Panc1 (cell line): ENCODE measurements at regions not wholly inside any gene's neighbourhood (a gene's known extent, or its start where the extent isn't known, plus 50 kb on each side); places are given as distances from the start of the nearest gene placed in this dataset.
"Not testable (repeated sequence)": the region's sequence is repeated elsewhere in the genome, so short reads cannot be mapped to it uniquely, and the experiment has no call there.

Source experiments
- ATAC-seq: fragments of 200-7000 bp; cut with Tn5 transposase; 2 replicates; pipeline ENCODE4 v1.9.1; 2020; ENCODE audit warnings: mild to moderate bottlenecking, moderate library complexity
- BruUV-seq: library from RNA; stranded (reverse); fragments of 400-500 nt; replicated peaks from 2 replicates; lab custom pipeline; 2021; lab: Mats Ljungman, UMichigan
- CTCF ChIA-PET: fragments of 300-600 bp; sonication (Branson Sonifier 250); formaldehyde crosslinking; loops from one replicate; lab custom pipeline; 2022; ENCODE audit warnings: antibody characterized with exemption; lab: Charles Lee
- POLR2A ChIA-PET: fragments of 300-600 bp; sonication (Branson Sonifier 250); formaldehyde crosslinking; loops from one replicate; lab custom pipeline; 2022; ENCODE audit warnings: antibody characterized with exemption; lab: Charles Lee
- DNase-seq: peaks from one replicate; pipeline ENCODE4 v3.0.0-alpha.2; 2010; ENCODE audit warnings: low read depth, low spot score
- H3K27ac ChIP-seq: 2 replicates; pipeline ENCODE4 v1.5.1; 2011; ENCODE audit warnings: mild to moderate bottlenecking, low read length, inconsistent platforms
- H3K27me3 ChIP-seq: fragments of 200-500 bp; sonication (Bioruptor generic); 2 replicates; pipeline ENCODE4 v1.6.0; 2014; ENCODE audit warnings: low read length, inconsistent platforms; ENCODE audit not compliant: control insufficient read depth, insufficient read depth
- H3K36me3 ChIP-seq: fragments of 200-500 bp; sonication (Bioruptor generic); 2 replicates; pipeline ENCODE4 v1.5.1; 2014; ENCODE audit warnings: inconsistent platforms, mild to moderate bottlenecking, low read length, moderate library complexity; ENCODE audit not compliant: control insufficient read depth, insufficient read depth
- H3K4me1 ChIP-seq: 2 replicates; pipeline ENCODE4 v1.5.1; 2011; ENCODE audit warnings: inconsistent platforms, mild to moderate bottlenecking, low read length, moderate library complexity; ENCODE audit not compliant: control insufficient read depth, insufficient read depth
- H3K4me3 ChIP-seq, 2 experiments: 2 replicates each; pipeline ENCODE4 v1.5.1; 2011 to 2012; ENCODE audit warnings: low read depth in 2 of 2, low read length in 2 of 2, mild to moderate bottlenecking in 2 of 2, inconsistent platforms in 1 of 2, moderate library complexity in 1 of 2
- H3K9me3 ChIP-seq: fragments of 200-500 bp; sonication (Bioruptor generic); 2 replicates; pipeline ENCODE4 v1.5.1; 2014; ENCODE audit warnings: low read depth, mild to moderate bottlenecking, inconsistent platforms, low read length, moderate library complexity; ENCODE audit not compliant: control insufficient read depth, insufficient read depth
- in situ Hi-C: cut with HindIII; loops from 2 replicates; pipeline ENCODE4 v1.10.0; 2016; ENCODE audit warnings: low sequenced_read_pairs, low pct_unique_long_range_greater_than_20kb
- intact Hi-C: fragments of 100-400 bp; cut with micrococcal nuclease; formaldehyde crosslinking; loops from one replicate; pipeline ENCODE4 v1.10.0; 2022; ENCODE audit not compliant: unreplicated experiment
- TF ChIP-seq, protein P1 (sequence below): fragments of 450-650 bp; IDR thresholded peaks from 2 replicates; pipeline ENCODE4 v1.5.1; 2017; ENCODE audit warnings: mild to moderate bottlenecking

DNA sequence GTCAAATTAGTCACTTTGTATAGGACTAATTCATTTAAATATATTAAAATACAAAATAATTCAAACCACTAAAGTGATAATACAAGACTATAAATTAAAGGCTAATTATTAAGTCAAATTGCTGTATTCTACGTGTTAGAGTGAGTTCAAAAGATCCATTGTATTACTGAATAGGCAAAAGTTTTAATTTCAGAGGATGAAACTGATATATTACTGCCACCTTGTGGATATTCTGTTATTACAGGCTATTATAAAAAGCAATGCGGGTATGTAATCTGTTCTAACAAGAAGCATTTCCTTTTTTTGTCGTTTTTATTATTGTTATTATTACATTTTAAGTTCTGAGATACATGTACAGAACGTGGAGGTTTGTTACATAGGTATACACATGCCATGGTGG lies 66.7 kb upstream of the XKR3 start:
- H3K4me1 ChIP-seq, CTCF ChIA-PET, H3K9me3 ChIP-seq, H3K27me3 ChIP-seq, BruUV-seq, POLR2A ChIA-PET, H3K4me3 ChIP-seq, in situ Hi-C loops, ATAC-seq, H3K36me3 ChIP-seq, H3K27ac ChIP-seq, intact Hi-C loops, DNase-seq: not testable (repeated sequence)
- TF ChIP-seq, protein P1, sequence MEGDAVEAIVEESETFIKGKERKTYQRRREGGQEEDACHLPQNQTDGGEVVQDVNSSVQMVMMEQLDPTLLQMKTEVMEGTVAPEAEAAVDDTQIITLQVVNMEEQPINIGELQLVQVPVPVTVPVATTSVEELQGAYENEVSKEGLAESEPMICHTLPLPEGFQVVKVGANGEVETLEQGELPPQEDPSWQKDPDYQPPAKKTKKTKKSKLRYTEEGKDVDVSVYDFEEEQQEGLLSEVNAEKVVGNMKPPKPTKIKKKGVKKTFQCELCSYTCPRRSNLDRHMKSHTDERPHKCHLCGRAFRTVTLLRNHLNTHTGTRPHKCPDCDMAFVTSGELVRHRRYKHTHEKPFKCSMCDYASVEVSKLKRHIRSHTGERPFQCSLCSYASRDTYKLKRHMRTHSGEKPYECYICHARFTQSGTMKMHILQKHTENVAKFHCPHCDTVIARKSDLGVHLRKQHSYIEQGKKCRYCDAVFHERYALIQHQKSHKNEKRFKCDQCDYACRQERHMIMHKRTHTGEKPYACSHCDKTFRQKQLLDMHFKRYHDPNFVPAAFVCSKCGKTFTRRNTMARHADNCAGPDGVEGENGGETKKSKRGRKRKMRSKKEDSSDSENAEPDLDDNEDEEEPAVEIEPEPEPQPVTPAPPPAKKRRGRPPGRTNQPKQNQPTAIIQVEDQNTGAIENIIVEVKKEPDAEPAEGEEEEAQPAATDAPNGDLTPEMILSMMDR: peak; percentile 22; the same call in 1 of the 2 replicates

DNA sequence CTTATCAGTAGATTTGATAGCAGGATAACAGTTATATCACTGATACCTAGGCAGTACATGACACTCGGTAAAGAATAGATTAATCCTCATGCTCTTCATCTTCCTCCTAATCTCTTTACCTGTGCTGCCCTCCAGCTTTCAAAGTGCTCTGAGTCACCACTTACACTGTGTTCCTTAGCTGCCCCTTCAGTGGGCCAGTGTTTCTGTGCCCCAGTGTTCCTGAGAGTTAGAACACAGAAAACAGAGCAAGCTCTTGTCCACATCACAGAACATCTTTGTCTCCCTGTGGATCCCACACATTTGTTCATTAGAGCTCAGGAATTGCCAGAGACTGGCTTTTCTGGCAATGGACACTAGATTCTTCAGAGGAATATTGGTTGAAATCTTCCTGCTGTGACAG lies 51.1 kb upstream of the XKR3 start:
- POLR2A ChIA-PET, H3K27me3 ChIP-seq, H3K27ac ChIP-seq, BruUV-seq, ATAC-seq, H3K36me3 ChIP-seq, in situ Hi-C loops, H3K9me3 ChIP-seq, H3K4me1 ChIP-seq, H3K4me3 ChIP-seq, DNase-seq, CTCF ChIA-PET, intact Hi-C loops: not testable (repeated sequence)
